NCI-H1417 (cell line): ENCODE measurements at regions not wholly inside any gene's neighbourhood (a gene's known extent, or its start where the extent isn't known, plus 50 kb on each side); places are given as distances from the start of the nearest gene placed in this dataset.
"Not testable (repeated sequence)": the region's sequence is repeated elsewhere in the genome, so short reads cannot be mapped to it uniquely, and the experiment has no call there.

ENCODE experiments used
- DNase-seq, 3 experiments: peaks; one replicate each; lab custom pipeline; 2025; lab: John Stamatoyannopoulos, UW

- DNase-seq, result peak in 1 of 3 experiments; percentile 40
Observed at GRCh38 chr2:14752295-14752694, 119.8 kb downstream of the LRATD1 start.

GRCh38 chr2:14756122-14756541, 123.6 kb downstream of the LRATD1 start:
- no peak for DNase-seq

GRCh38 chr2:14756981-14757657, 124.6 kb downstream of the LRATD1 start:
- DNase-seq, result no peak

GRCh38 chr2:14759082-14759481, 126.6 kb downstream of the LRATD1 start:
- DNase-seq, result no peak

DNA sequence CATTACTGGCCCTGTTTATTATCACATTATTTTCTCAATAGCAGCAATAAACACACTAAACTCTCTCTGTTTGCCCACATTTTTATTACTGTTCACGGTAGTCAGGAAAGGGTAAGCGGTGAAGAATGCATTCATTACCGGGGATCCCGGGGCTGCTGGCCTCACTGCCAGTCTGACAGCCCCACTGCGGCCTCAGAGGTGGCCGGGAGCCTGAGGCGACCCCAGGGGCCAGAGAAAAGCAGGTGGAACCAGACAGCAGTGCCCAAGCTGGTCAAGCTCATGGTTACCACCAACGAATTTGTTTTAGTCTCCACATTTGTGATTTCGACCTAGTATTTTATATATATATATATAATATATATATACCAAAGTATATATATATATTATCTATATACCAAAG, 127.7 kb downstream of the LRATD1 start:
- no peak for DNase-seq

GRCh38 chr2:14761118-14761517, 128.6 kb downstream of the LRATD1 start:
- peak in 2 of 3 experiments; percentile 52 to 54 for DNase-seq

GRCh38 chr2:14773696-14774095, 141.2 kb downstream of the LRATD1 start:
- no peak for DNase-seq

DNA sequence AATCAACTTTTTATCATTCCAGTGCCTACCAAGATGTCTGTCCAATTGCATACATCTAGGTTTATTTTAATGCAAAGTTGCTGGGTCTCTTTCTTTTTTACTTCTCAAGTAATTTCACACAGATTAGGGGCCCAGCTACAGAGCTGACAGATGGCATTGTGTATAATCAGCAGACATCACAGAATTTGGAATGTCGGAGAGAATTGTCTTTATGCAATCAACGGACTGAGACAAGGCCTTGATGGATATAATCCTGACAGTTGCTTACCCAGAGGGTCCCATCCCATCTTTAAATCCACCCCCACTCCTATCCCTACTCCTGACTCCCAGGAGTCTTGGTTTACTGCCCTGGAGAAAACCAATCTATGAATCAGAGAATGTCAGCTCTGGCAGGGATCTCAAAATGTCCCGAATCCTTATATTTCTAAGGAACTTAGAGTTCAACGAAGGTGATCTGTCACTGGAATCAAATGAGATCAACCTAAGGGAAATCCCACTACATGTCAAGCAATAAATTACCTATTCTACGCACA, 142.0 kb downstream of the LRATD1 start:
- DNase-seq, result no peak

GRCh38 chr2:14776216-14776615, 143.7 kb downstream of the LRATD1 start:
- no peak for DNase-seq

DNA sequence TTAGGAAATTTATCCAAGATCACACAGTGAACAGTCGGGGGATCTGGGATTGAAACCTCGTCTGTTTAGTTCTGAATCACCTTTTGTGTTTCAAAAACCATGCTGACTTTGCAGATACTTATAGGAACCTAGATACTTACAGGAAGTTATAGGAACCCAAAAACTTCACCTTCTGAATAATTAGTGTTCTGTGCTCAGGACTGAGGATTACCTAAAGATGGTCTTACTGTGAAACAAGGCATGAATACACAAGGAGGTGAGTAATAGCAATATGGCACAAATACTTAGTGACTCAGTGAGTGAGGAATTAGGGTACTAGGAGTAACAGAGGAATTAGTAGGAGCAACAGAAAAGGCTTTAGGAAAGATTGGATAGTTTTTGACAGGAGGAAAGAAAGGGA, 145.5 kb downstream of the LRATD1 start:
- no peak for DNase-seq

GRCh38 chr2:14779252-14779651, 146.7 kb downstream of the LRATD1 start:
- DNase-seq, result no peak

DNA sequence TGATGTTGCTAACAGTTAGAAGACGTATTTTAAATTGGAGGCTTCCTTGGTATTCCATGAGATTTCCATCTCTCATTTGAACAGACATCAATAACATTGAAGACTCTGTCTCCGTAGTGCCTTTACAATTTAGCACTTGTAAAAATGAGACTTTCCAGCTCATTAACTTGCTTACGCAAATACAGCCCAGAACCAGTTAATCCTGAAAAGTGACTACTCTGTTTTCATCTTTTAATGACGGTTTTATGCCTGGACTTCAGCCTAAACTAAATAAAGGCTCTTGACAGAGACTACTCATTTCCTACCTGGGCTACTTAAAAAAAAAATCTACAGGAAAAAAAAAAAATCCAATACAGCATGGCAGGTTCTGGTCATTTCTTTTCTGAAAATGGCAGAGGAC, 148.6 kb downstream of the LRATD1 start:
- peak; percentile 57 to 89 (median 79) for DNase-seq

DNA sequence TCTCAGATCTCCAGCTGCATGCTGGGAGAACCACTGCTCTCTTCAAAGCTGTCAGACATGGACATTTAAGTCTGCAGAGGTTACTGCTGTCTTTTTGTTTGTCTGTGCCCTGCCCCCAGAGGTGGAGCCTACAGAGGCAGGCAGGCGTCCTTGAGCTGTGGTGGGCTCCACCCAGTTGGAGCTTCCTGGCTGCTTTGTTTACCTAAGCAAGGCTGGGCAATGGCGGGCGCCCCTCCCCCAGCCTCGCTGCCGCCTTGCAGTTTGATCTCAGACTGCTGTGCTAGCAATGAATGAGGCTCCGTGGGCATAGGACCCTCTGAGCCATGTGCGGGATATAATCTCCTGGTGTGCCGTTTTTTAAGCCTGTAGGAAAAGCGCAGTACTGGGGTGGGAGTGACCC, 156.3 kb downstream of the LRATD1 start:
- not testable (repeated sequence) for DNase-seq

DNA sequence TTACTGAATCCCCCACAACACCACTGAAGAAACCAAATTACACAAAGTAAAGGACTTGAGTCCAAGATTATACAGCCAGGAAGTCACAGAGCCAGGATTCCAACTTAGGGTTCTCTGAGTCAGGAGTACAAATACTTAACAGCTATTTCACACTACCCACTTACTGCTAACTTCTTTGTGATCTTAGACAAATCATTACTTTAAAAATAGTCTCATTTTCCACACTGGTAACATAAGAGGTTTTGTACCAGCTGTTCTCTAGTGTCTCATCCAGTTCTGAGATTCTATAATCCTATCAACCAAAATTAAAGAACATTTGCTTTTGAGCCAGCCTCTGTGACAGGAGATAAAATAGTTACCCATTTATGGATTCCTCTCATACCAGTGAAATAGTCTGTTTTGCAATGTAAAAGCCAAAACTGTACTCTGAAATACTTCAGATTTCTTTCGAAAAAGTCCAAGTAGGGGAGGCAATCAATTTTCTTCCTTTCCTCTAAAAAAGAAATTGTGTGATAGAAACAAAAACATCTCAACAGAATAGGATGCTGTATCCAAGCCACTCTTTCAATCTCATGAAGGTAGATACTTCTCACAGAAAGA, 157.6 kb downstream of the LRATD1 start:
- no peak for DNase-seq

DNA sequence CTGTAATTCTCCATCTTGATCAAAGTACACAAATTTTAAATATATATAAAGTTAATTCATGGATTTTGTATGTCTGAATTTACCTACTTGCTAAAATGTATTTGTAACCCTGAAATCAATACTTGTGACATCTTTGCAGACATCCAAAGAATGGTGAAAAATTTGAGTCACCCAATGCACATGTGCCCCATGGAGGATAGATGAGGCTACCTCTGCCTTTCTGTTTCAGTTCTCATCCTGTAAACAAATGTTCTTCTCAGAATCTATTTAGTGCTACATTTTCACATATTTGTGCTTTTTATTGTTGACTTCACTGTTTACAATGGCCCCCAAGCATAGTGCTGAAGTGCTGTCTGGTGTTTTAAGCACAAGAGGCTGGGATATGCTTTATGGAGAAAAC, 171.5 kb downstream of the LRATD1 start:
- DNase-seq, result no peak

- DNase-seq, result peak in 1 of 3 experiments; percentile 45
Observed at GRCh38 chr2:14804902-14805301, 172.4 kb downstream of the LRATD1 start.

- DNase-seq, result no peak
Observed at GRCh38 chr2:14806613-14807012, 174.1 kb downstream of the LRATD1 start.

- no peak for DNase-seq
Observed at GRCh38 chr2:14815201-14815600, 182.7 kb downstream of the LRATD1 start.

GRCh38 chr2:14816069-14817060, 183.8 kb downstream of the LRATD1 start:
- no peak for DNase-seq

DNA sequence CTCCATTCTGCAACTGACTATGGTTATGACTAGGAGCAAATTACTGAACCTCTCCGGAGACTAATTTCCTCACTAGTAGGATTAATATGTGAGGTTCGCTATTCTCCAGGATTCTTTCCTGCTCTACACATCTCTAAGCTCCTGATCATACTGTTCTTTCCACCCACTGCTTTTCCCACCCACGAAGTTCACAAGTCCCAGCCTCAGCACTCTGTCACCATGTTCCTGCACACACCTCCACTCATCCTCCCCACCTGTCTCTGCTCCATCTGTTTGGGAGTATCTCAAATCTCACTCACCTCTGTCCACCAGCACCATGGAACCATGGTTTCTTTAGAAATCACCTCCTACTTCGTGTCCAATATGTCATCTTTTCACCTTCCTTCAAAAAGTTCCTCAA, 185.3 kb downstream of the LRATD1 start:
- no peak for DNase-seq

- DNase-seq, result no peak
Observed at GRCh38 chr2:14826518-14826917, 194.0 kb downstream of the LRATD1 start.
